Epithelial cell of proximal tubule (primary cell): ENCODE measurements at regions not wholly inside any gene's neighbourhood (a gene's known extent, or its start where the extent isn't known, plus 50 kb on each side); places are given as distances from the start of the nearest gene placed in this dataset.
"Not testable (repeated sequence)": the region's sequence is repeated elsewhere in the genome, so short reads cannot be mapped to it uniquely, and the experiment has no call there.

Source experiments
- DNase-seq: peaks from one replicate; pipeline ENCODE4 v3.0.0-alpha.2; 2011; ENCODE audit warnings: low read depth
- H3K4me3 ChIP-seq: 2 replicates; pipeline ENCODE4 v1.5.1; 2011; ENCODE audit warnings: low read depth, mild to moderate bottlenecking, low read length
- TF ChIP-seq, protein P1 (sequence below): conservative IDR thresholded peaks from 2 replicates; pipeline ENCODE4 v1.5.1; 2012; ENCODE audit warnings: low read depth, mild to moderate bottlenecking, low read length

- DNase-seq: no peak
- no peak overlapping the region for H3K4me3 ChIP-seq
- TF ChIP-seq, protein P1, sequence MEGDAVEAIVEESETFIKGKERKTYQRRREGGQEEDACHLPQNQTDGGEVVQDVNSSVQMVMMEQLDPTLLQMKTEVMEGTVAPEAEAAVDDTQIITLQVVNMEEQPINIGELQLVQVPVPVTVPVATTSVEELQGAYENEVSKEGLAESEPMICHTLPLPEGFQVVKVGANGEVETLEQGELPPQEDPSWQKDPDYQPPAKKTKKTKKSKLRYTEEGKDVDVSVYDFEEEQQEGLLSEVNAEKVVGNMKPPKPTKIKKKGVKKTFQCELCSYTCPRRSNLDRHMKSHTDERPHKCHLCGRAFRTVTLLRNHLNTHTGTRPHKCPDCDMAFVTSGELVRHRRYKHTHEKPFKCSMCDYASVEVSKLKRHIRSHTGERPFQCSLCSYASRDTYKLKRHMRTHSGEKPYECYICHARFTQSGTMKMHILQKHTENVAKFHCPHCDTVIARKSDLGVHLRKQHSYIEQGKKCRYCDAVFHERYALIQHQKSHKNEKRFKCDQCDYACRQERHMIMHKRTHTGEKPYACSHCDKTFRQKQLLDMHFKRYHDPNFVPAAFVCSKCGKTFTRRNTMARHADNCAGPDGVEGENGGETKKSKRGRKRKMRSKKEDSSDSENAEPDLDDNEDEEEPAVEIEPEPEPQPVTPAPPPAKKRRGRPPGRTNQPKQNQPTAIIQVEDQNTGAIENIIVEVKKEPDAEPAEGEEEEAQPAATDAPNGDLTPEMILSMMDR: no peak
Observed at GRCh38 chr2:16351137-16351536, 314.5 kb downstream of the CYRIA start.

DNA sequence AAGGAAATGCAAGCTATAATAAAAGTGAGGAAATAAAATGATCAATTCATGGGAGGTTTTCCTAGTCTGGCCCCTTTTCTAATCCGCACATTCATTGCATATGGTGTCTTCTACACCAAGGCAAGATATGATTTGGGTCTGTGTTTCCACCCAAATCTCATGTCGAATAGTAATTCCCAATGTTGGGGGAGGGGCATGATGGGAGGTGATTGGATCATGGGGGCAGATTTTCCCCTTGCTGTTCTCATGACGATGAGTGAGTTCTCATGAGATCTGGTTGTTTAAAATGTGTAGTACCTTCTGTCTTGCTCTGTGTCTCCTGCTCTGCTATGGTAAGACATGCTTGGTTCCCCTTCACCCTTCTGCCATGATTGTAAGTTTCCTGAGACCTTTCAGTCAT lies 315.4 kb downstream of the CYRIA start:
- DNase-seq: no peak
- H3K4me3 ChIP-seq: no peak overlapping the region
- TF ChIP-seq, protein P1: no peak

GRCh38 chr2:16349811-16350210 lies 315.8 kb downstream of the CYRIA start:
- no peak overlapping the region for H3K4me3 ChIP-seq
- DNase-seq: no peak
- TF ChIP-seq, protein P1: no peak

DNA sequence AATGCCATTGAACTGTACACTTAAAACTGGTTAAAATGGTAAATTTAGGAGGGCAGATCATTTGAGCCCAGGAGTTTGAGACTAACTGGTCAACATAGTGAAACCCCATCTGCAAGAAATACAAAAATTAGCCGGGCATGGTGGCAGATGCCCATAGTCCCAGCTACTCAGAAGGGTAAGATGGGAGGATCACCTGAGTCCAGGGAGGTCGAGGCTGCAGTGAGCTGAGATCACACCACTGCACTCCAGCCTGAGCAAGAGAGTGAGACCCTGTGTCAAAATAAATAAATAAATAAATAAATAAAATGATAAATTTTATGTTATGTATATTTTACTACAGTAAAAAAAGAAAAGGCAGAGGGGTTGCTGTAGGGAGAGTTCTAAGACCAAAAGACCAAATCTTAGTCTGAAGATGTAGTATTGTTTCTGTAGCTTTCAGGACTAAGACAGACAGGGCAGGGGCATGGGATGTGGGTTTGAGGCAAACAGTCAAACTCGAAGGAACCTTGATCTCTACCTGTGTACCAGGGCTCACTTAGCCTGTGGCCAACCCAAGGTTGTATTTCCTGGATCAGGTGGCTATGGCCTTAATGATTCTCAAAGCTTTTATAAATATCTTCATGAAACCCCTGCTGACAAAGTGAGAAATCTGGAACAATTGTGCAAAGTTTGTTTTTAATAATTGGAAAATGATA lies 316.7 kb downstream of the CYRIA start:
- no peak overlapping the region for H3K4me3 ChIP-seq
- TF ChIP-seq, protein P1: no peak
- DNase-seq: no peak

GRCh38 chr2:16346671-16347070 lies 319.0 kb downstream of the CYRIA start:
- no peak for DNase-seq
- TF ChIP-seq, protein P1: no peak
- no peak overlapping the region for H3K4me3 ChIP-seq

- H3K4me3 ChIP-seq, DNase-seq: not testable (repeated sequence)
Observed at GRCh38 chr2:16345231-16345630, 320.4 kb downstream of the CYRIA start.

- no peak for DNase-seq
- H3K4me3 ChIP-seq: no peak overlapping the region
- TF ChIP-seq, protein P1: no peak
Observed at GRCh38 chr2:16339206-16339605, 326.4 kb downstream of the CYRIA start.

DNA sequence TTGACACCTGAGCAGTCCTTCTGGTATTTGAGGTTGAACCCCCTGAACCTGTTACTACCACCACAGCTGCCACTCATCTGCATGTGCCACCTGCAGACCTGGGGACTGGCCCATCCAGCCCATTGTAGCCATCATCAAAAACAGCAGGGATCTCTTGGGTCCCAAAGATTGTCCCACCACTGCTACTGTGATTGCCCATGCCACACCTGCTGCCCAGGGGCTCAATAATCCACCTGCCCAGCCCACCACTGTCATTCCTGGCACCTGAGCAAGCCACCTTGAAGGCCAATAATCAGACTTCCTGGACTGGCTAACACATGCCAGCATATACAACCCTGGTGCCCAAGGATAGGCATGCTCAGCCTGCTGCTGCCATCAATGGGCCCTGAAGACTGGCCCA lies 327.6 kb downstream of the CYRIA start:
- DNase-seq: no peak
- no peak overlapping the region for H3K4me3 ChIP-seq
- TF ChIP-seq, protein P1: no peak
